Natural killer cell (primary cell): ENCODE measurements at regions not wholly inside any gene's neighbourhood (a gene's known extent, or its start where the extent isn't known, plus 50 kb on each side); places are given as distances from the start of the nearest gene placed in this dataset.

Experiments used
- ATAC-seq, 3 donors: fragments of 150-1000 bp in 2 of 3; fragments of 200-7000 bp in 1 of 3; cut with Tn5 transposase; 1 replicate in 1 of 3; 2 replicates in 2 of 3; pipeline ENCODE4 v1.10.0; 2021; ENCODE audit warnings: mild to moderate bottlenecking in 2 of 3, moderate library complexity in 2 of 3
- DNase-seq, 2 donors: peaks; one replicate each; pipeline versions ENCODE4 v3.0.0 to v3.0.0-alpha.2; 2013 to 2021; ENCODE audit warnings: mixed read lengths in 1 of 2
- H3K27ac ChIP-seq: one replicate; pipeline ENCODE4 v1.5.1; 2013; ENCODE audit warnings: mild to moderate bottlenecking, low read length
- H3K27me3 ChIP-seq: one replicate; pipeline ENCODE4 v1.6.1; 2013; ENCODE audit warnings: low read length; ENCODE audit not compliant: control insufficient read depth, insufficient read depth
- H3K36me3 ChIP-seq: one replicate; pipeline ENCODE4 v1.6.1; 2013; ENCODE audit warnings: low read length; ENCODE audit not compliant: control insufficient read depth, insufficient read depth
- H3K4me1 ChIP-seq: one replicate; pipeline ENCODE4 v1.6.1; 2013; ENCODE audit warnings: low read length; ENCODE audit not compliant: control insufficient read depth, insufficient read depth
- H3K4me3 ChIP-seq: one replicate; pipeline ENCODE4 v1.5.1; 2013; ENCODE audit warnings: low read length
- H3K9me3 ChIP-seq: one replicate; pipeline ENCODE4 v1.6.1; 2013; ENCODE audit warnings: low read length; ENCODE audit not compliant: control insufficient read depth, insufficient read depth
- H3K27ac Mint-ChIP-seq, 2 donors: one replicate each; pipeline ENCODE4 v1.8.0; 2022; ENCODE audit warnings: mild to moderate bottlenecking in 2 of 2, mixed read lengths in 2 of 2, moderate library complexity in 1 of 2
- H3K27me3 Mint-ChIP-seq, 2 donors: one replicate each; pipeline ENCODE4 v1.8.0; 2022; ENCODE audit warnings: low read depth in 2 of 2, mixed read lengths in 2 of 2
- H3K36me3 Mint-ChIP-seq: one replicate; pipeline ENCODE4 v1.8.0; 2022; ENCODE audit warnings: mixed read lengths
- H3K4me1 Mint-ChIP-seq, 2 donors: one replicate each; pipeline ENCODE4 v1.8.0; 2022; ENCODE audit warnings: mixed read lengths in 2 of 2
- H3K4me3 Mint-ChIP-seq: one replicate; pipeline ENCODE4 v1.8.0; 2022; ENCODE audit warnings: mild to moderate bottlenecking, moderate library complexity, mixed read lengths
- H3K9me3 Mint-ChIP-seq, 2 donors: one replicate each; pipeline ENCODE4 v1.8.0; 2022; ENCODE audit warnings: mixed read lengths in 2 of 2
- WGBS: methylation state at CpG from one replicate; pipeline ENCODE4 v1.1.7; 2013; ENCODE audit warnings: missing lambda C conversion rate; ENCODE audit not compliant: insufficient coverage; 5-methylcytosine and 5-hydroxymethylcytosine counted together
- intact Hi-C: fragments of 100-400 bp; cut with micrococcal nuclease; formaldehyde crosslinking; loops from one replicate; pipeline ENCODE4 v1.14.2; 2022
- TF ChIP-seq, protein P1 (sequence below): fragments of 200-600 bp; IDR thresholded peaks from one replicate; pipeline ENCODE4 v1.8.0; 2022; ENCODE audit warnings: antibody characterized with exemption

DNA sequence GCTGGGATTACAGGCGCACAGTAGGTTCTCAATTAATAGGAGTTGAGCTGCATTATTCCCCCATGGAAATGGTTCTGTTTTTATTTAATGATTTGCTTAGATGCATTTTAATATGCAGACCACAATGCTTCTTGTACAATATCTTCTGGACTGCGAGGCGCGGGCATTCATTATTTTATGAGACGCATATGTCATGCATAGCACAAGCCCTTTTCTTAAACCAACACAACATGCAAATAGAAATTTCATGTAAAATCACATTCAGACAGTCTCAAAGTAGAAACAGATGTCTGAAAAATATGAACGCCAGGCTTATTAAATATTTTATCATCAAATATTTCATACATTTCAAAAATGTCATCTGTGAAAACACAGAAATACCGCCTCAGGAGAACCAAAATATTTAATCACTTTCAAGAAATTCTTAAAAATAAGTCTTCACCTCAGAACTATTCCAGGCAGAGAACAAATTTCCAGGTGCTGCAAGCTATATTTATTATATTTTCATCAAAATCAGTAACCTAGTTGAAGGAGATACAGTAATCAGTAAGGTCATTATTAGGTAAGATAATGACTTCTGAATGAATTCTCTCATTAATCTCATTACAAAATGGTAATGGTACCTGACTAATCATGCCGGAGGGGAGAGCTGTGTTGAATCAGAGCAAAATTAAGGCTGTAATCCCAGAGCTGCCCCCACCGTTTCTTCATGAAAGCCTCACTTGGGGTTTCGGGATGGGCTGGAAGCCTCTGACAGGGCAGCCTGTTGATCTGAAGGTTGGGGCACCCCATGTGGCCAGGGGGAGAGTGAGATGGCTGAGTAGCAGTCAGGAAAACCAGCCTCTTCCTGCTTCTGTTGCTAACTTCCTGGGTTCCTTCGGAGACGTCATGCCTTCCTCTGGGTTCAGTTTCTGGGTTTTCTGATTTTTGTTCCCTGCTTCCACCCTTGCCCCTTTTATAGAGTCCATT lies 133.9 kb upstream of the ZNF618 start:
- no peaks in the 10 kb centered on the region for H3K9me3 ChIP-seq
- peaks cover 5 to 17% of the 10 kb centered on the region in 2 donors for H3K4me1 Mint-ChIP-seq
- TF ChIP-seq, protein P1, sequence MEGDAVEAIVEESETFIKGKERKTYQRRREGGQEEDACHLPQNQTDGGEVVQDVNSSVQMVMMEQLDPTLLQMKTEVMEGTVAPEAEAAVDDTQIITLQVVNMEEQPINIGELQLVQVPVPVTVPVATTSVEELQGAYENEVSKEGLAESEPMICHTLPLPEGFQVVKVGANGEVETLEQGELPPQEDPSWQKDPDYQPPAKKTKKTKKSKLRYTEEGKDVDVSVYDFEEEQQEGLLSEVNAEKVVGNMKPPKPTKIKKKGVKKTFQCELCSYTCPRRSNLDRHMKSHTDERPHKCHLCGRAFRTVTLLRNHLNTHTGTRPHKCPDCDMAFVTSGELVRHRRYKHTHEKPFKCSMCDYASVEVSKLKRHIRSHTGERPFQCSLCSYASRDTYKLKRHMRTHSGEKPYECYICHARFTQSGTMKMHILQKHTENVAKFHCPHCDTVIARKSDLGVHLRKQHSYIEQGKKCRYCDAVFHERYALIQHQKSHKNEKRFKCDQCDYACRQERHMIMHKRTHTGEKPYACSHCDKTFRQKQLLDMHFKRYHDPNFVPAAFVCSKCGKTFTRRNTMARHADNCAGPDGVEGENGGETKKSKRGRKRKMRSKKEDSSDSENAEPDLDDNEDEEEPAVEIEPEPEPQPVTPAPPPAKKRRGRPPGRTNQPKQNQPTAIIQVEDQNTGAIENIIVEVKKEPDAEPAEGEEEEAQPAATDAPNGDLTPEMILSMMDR: no peak
- peaks cover under 1 to 3% of the 10 kb centered on the region in 2 donors for H3K9me3 Mint-ChIP-seq
- H3K36me3 Mint-ChIP-seq: peaks cover 4% of the 10 kb centered on the region
- no peak overlapping the region for H3K4me3 Mint-ChIP-seq
- WGBS: 77% methylated on average over 12 of the region's 12 CpGs
- no peak for ATAC-seq
- intact Hi-C loops: no loop called here
- H3K27me3 ChIP-seq: no peaks in the 10 kb centered on the region
- H3K27me3 Mint-ChIP-seq: peaks cover 3 to 7% of the 10 kb centered on the region in 2 donors
- H3K27ac ChIP-seq: no peak overlapping the region
- H3K27ac Mint-ChIP-seq: no peak overlapping the region
- DNase-seq: no peak
- no peak overlapping the region for H3K4me3 ChIP-seq
- H3K4me1 ChIP-seq: no peaks in the 10 kb centered on the region
- H3K36me3 ChIP-seq: no peaks in the 10 kb centered on the region

DNA sequence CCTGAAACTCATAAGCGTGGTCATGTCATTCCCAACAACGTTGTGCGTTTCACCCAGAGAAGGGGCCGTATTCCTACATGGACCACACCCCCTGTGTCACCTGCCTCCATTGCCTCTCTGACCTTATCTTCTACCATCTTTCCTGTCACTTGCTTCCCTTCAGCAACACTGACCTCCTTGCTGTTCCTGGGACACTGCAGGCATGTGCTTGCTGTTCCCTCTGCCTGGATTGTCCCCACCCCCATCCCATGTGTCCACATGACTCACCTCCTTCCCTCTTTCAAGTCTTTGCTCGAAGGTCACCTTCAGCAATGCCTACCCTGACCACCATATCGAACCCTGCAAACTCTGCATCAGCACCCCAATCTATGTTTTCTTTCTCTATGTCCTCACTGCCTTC lies 133.2 kb upstream of the ZNF618 start:
- peaks cover 11% of the 10 kb centered on the region for H3K36me3 Mint-ChIP-seq
- no peak overlapping the region for H3K27ac ChIP-seq
- no peaks in the 10 kb centered on the region for H3K27me3 ChIP-seq
- no peak overlapping the region for H3K27ac Mint-ChIP-seq
- ATAC-seq (no peak), DNase-seq (no peak)
- 84% methylated on average over 6 of the region's 6 CpGs for WGBS
- no peaks in the 10 kb centered on the region for H3K9me3 ChIP-seq
- H3K36me3 ChIP-seq: no peaks in the 10 kb centered on the region
- H3K9me3 Mint-ChIP-seq: peaks cover 4 to 7% of the 10 kb centered on the region in 2 donors
- TF ChIP-seq, protein P1: no peak
- H3K4me3 Mint-ChIP-seq: no peak overlapping the region
- H3K4me3 ChIP-seq: no peak overlapping the region
- peaks cover 5 to 13% of the 10 kb centered on the region in 2 donors for H3K4me1 Mint-ChIP-seq
- peaks cover 6 to 7% of the 10 kb centered on the region in 2 donors for H3K27me3 Mint-ChIP-seq
- no peaks in the 10 kb centered on the region for H3K4me1 ChIP-seq
- intact Hi-C loops: no loop called here

DNA sequence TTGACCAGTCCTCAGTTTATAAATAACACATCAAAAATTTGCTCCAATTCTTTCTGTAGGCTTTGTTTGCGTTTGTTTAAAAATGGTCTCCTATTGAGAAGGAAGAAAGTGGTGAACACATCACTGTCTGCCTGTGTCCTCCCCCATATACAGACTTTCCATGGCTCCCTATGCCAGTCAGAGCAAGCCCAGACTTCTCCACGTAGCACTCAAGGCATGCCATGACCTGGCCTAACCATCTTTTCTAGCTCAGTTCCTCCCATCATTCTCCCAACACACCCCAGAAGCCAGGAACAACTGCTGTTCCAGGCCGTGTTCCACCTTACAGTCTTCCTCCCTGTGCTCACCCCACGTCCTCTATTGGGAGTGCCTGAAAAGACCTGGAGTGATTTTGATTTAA lies 129.6 kb upstream of the ZNF618 start:
- Mint-ChIP-seq H3K4me3 (no peak overlapping the region), H3K4me1 (peaks cover 0 to 7% of the 10 kb centered on the region in 2 donors), H3K9me3 (peaks cover 5 to 12% of the 10 kb centered on the region in 2 donors), H3K27ac (no peak overlapping the region), H3K27me3 (peaks cover 10% of the 10 kb centered on the region in 2 donors), H3K36me3 (peaks cover 23% of the 10 kb centered on the region)
- Histone ChIP-seq H3K9me3 (no peaks in the 10 kb centered on the region), H3K4me1 (no peaks in the 10 kb centered on the region), H3K4me3 (no peak overlapping the region), H3K27ac (no peak overlapping the region), H3K36me3 (no peaks in the 10 kb centered on the region), H3K27me3 (no peaks in the 10 kb centered on the region)
- ATAC-seq (no peak), DNase-seq (no peak)
- 85% methylated on average over 4 of the region's 4 CpGs for WGBS
- TF ChIP-seq, protein P1: no peak
- intact Hi-C loops: no loop called here
